HG03159 (cell line): ENCODE measurements at regions not wholly inside any gene's neighbourhood (a gene's known extent, or its start where the extent isn't known, plus 50 kb on each side); places are given as distances from the start of the nearest gene placed in this dataset.
"Not testable (repeated sequence)": the region's sequence is repeated elsewhere in the genome, so short reads cannot be mapped to it uniquely, and the experiment has no call there.

Source experiments
- ATAC-seq: cut with Tn5 transposase; IDR thresholded peaks from one replicate; pipeline ENCODE4 v1.9.1; 2021; ENCODE audit warnings: mild to moderate bottlenecking, moderate library complexity; ENCODE audit not compliant: unreplicated experiment

DNA sequence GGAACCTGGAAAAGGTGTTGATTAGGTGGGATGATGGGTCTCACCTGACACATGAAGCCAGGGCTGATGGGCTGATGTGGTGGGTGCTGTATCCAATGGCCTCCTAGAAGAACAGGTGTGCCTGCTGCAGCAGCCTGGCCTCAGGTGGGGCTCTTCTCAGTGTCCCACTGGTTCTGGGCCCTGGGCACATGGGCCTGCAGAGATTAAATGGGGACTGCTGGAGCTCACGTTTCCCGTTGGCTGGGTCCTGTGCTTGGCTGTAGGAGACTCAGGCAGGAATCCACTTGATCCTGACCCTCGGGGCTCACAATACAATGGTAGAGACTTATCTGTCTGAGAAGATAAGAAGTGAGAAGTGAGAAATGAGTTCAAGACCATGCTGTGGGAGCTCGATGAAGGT lies 170.9 kb downstream of the KCNS3 start:
- ATAC-seq, result no peak

DNA sequence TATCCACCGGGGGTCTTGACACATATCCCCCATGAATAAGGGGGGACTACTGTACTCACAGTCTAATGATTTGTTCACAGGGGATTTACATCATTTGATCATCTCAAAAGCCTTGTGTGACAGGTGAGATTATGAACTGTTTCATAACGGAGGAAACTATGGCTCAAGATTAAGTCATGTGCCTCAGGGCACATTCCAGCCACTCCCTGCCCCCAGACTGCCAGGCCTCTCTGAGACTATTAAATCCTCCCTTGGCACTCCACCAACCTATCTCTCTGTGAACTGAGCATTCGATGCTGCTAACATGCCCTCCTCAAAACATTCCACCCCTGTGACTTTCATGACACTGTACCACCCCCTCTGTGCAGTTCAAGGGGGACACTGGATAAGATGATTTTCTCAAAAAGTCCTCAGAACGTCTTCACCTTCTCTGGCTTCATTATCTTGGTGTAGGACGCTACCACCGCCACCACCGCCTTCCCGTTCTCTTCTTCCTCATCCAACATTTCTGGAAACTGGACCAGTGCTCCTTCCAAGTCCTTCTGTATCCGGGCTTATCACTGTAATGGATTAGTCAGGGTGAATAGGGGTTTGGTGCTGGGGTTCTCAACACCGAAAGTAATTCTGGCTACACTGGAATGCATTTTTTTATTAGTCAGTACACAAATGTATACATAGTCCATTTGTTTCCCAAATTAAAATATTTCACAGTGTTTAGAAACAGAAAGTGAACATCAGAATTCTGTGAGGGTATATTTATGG lies 169.6 kb downstream of the KCNS3 start:
- no peak for ATAC-seq

DNA sequence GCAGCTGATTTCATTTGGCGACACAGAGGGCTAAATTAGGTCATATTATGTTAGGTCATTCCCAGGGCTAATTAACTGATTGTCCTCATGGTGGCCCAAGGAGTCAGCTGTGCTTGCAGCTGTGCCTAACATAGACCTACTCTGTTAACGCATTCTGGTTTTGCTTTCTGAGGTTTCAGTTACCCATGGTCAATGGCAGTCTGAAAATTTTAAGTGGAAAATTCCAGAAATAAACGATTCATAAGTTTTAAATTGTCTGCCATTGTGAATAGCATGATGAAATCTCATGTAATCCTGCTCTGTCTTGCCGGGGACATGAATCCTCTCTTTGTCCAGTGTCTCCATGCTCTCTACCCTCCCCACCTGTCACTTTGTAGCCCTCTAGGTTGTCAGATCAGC lies 168.7 kb downstream of the KCNS3 start:
- no peak for ATAC-seq

DNA sequence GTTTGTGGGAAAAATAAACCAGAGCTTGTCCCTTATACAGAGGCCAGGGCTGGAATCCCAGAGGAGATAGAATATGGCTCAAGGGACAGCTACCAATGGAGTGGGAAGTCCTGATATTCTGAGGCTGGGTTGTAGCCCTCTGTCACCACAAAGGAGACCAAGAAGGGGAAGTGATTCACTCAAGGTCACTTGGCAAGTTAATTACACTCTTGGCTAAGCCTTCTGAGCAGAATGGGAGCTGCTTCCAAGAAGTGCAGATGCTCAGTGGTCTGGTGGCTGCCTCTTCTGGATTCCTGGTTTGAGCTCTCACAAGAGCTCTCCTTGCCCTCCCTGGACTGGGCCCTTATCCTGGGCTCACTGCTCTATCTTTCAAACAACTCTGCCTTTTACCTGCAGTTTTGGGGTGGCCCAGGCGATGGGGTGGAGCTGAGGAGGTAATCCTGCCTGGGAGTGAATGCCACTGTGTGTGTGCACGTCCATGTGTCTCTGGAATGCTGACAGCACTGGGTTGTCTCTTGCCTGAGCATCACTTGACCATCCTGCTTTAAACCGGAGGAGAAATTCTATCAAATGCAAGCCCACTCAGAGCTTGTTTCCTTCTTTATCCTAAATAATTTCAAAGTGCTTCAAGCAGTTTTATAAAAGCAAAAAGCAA lies 168.2 kb downstream of the KCNS3 start:
- no peak for ATAC-seq

DNA sequence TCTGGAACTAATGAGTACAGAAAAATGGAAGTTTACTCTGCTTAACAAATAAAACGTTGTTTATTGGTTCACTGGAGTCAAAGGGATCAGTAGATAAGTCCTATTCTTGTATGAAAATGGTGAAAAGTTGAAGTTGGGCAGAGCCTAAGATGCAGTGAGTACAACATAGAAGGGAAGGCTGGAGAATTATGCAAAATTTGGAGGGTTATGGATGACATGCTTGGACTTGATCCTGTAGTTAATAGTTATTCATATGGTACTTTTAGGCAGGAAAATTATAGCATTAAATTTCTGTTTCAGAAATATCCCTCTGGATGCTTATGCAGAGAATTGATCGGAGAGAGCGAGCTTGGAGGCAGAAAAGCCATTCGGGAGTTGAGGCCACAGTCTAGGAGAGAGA lies 167.6 kb downstream of the KCNS3 start:
- ATAC-seq, result no peak

DNA sequence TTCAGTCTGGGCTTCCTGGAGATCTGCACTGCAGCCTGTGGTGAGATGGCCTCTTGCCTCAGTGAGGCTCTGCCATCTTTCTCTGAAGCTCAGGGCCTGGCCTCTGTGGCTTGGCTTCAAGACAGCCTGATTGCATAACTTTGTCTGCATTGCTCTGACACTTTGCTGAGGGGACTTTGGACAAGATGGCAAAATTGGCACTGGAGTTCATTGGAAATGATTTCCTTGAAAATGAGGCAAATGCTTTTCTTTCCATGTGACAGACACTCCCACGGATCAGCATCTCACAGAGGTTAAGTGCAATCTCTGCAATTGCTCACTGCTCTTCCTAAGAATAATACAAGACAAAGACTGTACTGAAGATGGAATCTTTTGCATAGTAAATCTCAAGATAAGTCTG lies 166.8 kb downstream of the KCNS3 start:
- no peak for ATAC-seq

DNA sequence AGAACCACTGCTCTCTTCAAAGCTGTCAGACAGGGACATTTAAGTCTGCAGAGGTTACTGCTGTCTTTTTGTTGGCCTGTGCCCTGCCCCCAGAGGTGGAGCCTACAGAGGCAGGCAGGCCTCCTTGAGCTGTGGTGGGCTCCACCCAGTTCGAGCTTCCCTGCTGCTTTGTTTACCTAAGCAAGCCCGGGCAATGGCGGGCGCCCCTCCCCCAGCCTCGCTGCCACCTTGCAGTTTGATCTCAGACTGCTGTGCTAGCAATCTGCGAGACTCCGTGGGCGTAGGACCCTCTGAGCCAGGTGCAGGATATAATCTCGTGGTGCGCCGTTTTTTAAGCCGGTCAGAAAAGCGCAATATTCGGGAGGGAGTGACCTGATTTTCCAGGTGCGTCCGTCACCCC lies 138.9 kb downstream of the KCNS3 start:
- not testable (repeated sequence) for ATAC-seq

DNA sequence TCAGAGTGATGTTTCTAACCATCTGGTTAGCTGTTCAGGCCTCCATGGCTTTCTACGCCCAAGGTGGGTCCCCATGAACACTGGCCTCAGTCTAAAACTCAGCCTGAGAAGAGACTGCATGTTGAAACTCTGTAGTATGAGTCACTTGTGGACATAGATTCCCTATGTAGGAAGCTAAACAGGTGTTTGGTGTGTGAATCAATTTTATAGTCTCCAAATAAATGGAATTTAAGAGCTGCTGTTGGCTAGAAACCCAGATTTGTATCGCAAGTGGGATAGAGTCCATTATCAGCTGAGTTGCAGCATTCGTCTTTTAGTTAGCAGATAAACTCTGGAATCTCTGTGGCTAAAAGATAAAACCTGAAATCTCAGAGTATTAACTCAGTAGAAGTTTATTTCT lies 131.4 kb downstream of the KCNS3 start:
- no peak for ATAC-seq

DNA sequence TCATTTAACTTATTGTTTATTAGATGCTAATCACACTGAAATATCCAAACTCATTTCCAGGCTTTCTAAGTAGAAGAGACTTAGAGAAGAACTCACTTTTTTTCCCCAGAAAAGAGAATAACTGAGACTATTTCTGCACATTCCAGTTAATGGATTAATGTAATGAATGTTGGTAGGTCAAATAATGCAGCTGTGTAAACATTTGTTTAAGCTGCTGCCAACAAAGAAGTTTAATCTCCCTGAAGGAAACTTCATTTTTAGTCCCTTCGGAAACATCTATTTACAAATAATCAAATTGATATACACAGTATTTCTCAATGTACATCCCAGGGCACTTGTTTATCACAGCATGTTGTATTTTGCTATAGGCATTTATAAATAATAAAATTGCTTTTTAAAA lies 126.9 kb downstream of the KCNS3 start:
- no peak for ATAC-seq

DNA sequence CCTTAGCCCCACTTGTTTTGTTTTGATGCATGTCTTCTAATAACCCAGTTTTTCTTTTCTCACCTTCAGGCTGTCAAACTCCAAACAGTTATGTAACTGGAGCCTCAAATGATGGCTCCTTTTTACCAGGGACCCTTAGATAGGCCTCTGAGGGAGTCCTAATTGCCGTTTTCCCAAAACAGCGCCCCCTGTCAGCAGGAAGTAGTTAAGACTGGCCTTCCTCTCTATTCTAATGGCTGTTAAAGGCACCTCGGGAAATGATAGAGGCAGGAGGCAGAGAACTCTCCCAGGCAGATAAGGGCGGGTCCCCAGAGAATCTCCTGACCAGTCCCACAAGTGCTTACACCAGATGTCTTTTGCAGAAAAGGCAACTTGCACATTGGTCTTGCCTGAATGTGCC lies 123.2 kb downstream of the KCNS3 start:
- ATAC-seq, result no peak

DNA sequence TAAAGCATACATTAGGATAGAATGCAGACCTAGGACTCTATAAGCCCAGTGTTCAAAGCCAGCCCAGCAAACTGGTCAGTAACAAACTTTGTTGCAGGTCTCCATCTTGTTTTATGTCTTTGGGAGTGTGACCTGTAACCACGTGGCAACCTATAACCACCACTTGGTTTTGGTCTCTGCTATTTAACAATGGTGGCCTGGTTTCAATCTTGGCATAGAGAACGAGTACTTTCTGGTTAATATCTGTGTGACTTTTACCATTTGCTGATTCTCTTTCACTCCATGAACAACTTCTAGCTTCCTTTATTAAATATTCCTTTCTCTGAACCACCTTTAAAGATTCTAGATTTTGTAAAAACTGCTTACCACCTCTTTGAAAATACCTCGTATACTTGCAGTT lies 118.5 kb downstream of the KCNS3 start:
- no peak for ATAC-seq

DNA sequence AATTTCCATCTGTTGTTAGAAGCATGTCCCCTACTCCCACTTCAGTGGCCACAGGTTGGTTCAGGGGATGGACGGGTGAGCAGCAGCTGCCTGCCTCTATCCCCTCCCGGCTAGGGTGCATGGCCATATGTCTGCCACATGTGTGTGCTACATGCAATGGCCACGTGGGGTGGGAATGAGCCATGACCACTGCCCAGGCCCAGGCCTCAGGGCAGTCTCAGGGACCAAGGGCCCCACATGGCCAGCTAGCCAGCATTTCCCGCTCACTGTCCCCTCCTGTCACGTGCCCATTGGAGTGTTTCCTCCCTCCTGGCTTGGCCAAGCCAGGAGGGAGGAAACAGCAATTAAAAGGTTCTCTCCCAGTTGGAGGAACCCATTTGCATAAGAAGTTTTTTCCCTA lies 117.1 kb downstream of the KCNS3 start:
- ATAC-seq, result no peak
